ENCODE measurements at regions not wholly inside any gene's neighbourhood (a gene's known extent, or its start where the extent isn't known, plus 50 kb on each side); places are given as distances from the start of the nearest gene placed in this dataset.

- TF ChIP-seq CTCF (IDR thresholded peaks at IDR 0.05; ENCODE audit: low read length) = no peak
- TF ChIP-seq EZH2 (optimal IDR thresholded peaks at IDR 0.05; ENCODE audit: low read depth, low read length) = no peak
Observed at GRCh38 chr9:129331772-129332500, 153.9 kb upstream of the IER5L start.

All from MM.1S (cell line).